ENCODE measurements at regions not wholly inside any gene's neighbourhood (a gene's known extent, or its start where the extent isn't known, plus 50 kb on each side); places are given as distances from the start of the nearest gene placed in this dataset.

DNA sequence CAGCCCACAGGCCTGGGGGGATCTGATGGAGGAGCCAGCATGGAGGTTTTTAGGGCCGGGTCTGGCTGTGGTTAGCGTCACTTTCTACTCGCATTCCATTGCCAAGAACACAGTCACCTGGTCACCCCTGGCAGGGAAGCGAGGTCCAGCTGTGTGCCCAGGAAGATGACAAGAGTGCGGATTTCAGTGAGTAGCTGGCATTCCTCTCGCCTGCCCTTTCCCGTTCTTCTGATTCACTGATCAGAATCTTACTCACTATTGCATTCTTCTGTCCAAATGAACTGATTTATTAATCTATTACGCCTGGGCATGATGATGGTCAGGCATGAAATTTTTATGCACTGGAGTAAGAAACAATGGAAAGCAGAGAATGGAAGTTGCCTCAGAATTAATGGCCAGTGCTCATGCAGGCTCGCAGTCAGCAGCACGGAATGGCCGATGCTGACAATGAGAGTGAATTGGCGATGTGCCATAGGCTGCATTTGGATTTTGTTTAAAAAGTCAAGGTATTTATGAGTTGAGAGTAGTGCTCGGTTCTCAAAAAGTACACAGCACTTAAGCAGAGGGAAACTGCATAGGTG lies 76.4 kb upstream of the MGAT5 start:
- DNase-seq (ENCODE audit: low spot score) = no peak

DNA sequence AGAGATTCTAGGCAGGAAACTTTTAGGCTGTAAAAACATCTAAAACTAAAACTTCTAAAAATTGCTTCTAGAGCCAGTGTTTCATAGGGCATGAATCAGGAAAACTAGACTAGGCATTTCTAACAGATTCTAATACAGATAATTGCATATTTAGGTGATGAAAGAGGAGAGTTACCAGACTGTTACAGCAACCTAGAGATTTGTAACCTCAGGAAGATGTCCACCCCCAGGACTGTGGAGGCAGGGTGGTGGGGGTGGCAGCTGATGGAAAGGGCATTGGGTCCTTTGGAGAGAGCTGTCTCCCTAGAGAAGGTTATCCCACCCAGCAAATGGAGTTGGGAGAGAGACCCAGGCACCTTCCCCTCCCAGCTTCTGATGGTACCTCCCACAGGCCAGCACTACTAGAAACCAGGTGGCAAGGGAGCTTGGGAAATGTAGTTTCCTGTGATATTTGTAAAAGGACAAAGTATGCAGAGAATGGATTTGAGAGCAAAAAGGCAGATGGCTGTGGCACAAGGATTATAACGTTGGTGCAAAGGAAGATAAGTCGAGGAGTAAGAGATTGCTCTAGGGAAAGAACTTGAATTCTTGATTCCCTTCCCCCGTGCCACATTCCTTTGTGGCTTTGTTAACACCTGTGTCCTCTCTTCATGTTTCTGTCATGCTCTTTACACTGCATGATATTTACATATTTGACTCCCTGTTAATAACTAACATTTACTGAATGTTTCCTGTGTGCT lies 75.6 kb upstream of the MGAT5 start:
- DNase-seq (ENCODE audit: low spot score) = no peak

DNA sequence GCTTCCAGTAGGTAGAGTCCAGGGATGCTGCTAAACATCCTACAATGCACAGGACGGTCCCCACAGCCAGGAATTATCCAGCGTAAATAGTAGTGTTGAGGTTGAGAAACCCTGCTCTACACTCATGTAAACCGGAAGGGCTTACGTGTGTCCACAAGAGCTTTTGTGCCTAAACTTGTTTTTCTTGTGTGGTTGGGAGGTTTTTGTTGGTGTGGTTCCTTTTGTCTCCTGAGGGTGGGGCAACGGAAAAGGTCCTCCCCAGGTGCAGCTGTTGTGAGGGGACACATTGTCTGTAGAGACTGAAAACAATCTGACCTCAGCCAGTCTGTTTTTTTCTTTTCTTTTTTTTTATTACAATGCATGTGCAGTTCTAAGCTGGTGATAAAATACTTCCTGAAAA lies 72.7 kb upstream of the MGAT5 start:
- peak; percentile 66 for DNase-seq (ENCODE audit: low spot score)

DNA sequence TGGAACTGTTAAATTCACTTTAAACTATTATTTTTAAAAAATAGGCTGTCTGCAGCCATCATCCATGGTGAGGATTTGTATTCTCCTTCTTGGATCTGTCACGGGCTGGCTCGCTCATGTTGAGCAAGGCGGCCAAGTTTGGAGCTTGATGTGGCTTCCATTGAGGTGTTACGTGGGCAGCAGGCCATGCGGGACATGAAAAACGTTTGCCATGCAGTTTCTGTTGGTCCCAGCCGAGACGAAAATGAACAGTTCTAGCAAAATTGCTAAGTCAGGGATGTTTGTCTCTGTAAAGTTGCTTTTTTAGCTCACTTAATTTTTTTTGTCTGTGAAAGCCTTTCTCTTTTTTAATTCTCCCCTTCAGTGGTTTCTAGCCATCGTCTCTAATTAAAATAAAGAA lies 70.2 kb upstream of the MGAT5 start:
- no peak for DNase-seq (ENCODE audit: low spot score)

DNA sequence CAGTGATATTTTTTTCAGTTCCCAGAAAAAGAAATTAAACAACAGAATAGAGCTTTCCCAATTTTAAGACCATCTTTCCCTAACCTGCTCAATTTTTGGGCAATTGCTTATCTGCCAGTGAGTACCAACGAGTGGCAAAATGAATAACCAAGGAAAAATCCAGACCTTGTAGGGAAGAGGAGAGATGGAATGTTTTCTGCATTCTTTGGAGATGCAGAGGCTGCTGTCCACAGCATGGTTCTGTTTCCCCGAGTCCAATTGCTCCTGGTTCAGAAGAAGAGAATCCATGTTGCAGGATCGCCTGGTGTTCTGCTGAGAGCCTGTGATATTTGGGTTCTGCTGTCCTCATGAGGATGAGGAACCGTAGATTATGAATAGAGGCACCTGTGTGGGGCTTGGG lies 68.2 kb upstream of the MGAT5 start:
- no peak for DNase-seq (ENCODE audit: low spot score)

DNA sequence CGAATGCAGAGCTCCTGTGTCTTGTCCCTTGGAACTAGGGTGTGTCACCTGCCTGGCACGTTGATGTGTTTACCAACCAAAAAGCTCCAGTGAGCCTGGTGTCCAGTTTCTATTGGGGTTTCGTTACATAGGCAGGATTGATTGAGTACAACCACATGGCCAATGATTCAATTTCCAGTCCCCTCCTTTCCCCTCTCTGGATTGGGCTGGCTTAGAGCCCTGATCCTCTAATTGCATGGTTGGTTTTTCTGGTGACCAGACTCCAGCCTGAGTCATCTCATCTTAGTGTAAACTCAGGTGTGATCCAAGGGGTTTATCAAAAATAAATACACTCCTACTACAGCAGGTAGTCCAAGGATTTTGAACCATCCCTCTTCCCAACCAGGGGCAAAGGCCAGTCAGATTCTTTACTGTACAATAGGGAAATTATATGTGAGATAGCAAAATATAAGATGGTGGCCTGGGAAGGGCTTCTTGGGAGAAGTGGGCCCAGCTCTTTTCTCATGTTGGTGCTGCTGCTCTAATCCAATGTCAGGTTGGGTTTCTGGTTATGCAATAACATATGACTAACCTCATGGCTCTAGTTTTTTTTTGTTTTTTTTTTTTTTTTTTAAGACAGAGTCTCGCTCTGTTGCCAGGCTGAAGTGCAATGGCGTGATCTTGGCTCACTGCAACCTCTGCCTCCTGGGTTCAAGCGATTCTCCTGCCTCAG lies 64.7 kb upstream of the MGAT5 start:
- no peak for DNase-seq (ENCODE audit: low spot score)

DNA sequence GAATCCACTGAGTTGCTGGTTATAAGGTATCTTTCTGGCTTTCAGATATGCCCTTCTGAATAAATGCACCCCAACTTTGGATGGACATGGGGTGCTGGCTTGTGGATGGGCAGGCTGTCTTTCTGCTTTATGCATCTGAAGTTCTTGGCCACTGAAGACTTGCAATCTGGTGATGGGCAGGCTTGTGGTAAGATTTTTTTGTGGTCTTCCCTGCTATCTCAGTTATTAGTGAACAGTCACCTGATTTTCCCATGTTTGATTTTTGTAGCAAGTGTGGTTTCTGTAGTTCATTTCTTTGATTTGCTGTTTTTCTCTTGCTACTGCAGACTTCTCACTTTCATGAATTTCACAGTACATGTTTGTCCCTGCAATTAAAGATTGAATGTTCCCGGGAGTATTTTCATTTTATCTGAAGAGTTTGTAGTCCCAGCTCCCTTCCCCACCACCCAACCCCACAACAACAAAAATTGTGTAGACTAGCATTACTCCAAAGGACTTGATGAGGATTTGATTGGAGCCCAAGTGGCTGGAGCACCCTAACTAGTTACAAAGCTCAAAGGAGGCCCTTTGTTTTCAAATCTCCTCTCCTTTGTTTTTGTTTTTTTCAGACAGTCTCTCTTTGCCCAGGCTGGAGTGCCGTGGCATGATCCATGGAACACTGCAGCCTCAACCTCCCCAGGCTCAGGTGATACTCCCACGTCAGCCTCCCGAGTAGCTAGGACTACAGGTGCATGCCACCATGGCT lies 63.6 kb upstream of the MGAT5 start:
- no peak for DNase-seq (ENCODE audit: low spot score)

DNA sequence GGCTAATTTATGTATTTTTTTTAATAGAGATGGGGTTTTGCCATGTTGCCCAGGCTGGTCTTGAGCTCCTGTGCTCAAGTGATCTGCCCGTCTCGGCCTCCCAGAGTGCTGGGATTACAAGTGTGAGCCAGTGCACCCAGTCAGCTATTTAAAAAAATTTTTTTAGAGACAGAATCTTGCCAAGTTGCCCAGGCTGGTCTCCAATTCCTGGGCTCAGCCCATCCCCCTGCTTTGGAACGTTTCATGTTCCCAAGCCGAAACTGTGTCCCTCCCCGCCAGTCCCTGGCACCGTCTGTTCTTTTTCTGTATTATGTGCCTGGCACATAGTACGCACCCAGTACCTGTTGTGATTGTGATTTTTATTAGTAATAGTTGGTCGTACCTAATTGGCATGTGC lies 63.1 kb upstream of the MGAT5 start:
- no peak for DNase-seq (ENCODE audit: low spot score)

DNA sequence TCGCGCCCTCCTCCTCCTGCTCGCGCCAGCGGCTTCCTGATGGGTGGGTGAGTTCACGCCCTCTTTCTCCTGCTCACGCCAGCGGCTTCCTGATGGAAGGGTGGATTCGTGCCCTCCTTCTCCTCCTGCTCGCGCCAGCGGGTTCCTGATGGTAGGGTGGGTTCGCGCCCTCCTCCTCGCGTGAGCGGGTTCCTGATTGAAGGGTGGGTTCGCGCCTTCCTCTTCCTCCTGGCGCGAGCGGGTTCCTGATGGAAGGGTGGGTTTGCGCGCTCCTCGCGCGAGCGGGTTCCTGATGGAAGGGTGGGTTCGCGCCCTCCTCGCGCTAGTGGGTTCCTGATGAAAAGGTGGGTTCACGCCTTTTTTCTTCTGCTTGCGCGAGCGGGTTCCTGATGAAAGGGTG lies 62.0 kb upstream of the MGAT5 start:
- no peak for DNase-seq (ENCODE audit: low spot score)

DNA sequence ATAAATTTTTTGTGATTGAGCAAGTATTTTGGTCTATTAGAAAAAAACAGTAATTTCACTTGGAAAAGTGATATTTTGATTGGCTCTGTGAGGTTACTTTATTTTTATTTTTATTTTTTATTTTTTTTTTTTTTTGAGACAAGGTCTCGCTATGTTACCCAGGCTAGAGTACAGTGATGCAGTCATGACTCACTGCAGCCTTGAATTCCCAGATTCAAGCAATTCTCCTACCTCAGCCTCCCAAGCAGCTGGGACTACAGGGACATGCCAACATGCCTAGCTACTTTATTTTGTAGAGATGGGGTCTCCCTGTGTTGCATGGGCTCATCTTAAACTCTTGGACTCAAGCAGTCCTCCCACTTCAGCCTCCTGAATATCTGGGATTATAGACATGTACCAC lies 60.9 kb upstream of the MGAT5 start:
- no peak for DNase-seq (ENCODE audit: low spot score)

DNA sequence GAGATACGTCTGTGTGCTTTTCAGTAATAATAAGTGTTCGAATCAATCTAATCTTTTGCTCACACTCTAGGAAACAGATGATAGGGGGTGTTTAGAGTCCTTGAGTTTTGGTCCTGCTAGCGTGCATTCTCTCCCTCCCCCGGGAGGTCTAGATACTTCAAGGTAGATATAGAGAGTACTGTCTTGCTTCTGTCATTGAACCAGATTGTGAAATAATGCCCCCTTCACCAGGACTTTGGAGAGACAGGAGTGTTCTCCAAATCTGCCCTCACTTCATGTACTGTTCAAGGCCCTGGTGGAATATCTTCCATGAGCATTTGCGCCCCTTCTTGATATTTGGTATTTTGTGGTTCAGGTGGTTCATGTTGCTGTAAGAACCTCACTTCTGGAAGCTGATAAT lies 59.4 kb upstream of the MGAT5 start:
- DNase-seq (ENCODE audit: low spot score) = no peak

DNA sequence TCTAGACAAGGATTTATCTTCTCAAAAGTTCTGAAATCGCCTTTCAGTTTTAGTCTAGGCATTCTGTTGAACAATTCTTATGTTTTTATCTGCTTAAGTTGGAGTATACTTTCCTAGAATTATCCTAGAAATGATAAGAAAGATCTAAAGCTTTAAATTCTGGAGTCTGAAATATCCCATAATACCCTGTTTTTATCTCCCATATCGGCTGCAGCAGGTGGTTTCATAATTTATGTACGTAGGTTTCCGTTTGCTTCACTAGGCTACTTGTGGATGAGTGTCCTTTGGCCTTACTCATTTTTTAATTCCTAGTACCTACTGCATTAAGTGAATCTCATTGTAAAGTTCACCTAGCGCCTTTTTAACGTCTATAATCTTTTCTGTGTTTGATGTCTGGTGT lies 58.5 kb upstream of the MGAT5 start:
- no peak for DNase-seq (ENCODE audit: low spot score)

DNA sequence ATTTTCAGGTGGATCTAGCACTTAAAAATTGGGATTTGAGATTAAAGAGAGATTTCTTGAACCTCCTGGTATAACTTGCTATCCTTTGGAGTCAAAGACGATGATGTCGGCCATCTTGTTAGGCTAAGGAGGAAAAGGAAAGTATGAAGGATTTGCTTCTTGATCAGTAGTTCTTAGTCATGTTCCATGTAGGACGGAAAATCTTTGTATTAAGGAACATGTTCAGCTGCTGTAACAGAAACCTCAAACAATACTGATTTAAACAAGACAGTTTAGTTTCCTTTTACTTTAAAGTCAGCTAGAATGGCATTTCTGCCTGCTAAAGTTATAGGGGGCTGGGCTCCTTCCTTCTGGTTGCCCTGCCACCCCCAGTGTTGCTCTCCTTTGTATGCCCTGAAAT lies 56.4 kb upstream of the MGAT5 start:
- DNase-seq (ENCODE audit: low spot score) = no peak

DNA sequence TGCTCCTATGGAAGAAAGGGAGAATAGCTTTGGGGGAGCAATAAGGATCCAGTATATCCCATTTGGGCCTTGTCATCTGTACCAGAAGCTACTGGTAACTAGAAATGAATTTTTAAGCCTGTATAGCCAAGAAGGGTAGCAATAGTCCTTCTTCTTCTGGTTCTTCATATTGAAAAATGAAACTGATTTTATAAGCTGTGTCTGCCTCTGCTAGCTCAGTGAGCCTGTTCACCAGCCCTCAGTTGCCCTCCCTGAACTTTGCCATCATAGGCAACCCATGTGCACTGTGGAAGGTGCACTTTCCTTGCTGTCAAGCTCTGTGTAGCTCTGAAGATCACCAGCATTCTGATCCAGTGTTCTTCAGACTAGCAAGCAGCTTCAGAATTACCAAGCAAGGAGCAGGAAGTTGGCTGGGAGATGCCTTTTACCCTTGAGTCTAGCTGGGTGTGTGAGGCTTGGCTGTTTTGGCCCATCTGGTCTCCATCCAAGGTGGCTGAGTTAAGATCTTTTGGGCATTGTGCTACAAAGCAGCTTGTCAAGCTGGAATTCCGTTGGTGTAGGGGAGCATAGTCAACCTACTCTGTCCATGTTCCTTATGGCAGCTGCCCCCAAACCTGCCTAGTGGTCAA lies 55.8 kb upstream of the MGAT5 start:
- no peak for DNase-seq (ENCODE audit: low spot score)

DNA sequence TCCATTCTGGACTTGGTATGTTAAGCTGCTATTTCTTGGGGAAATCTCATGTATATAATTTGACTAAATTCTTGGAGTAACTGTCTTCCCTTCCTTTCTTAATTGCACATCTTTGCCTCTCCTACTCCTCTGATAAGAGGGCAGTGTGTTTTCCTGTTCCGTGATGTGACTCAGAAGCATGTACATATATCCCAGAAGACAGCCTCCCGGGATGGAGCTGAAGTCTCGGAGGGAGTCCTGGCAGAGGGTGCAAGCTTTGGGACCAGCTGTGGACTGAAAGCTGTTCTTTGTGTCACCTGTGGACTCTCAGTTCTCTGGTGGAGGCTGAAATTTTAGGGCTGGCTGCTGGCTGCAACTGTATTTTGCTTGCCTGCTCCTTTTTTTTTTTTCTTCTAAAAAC lies 54.7 kb upstream of the MGAT5 start:
- DNase-seq (ENCODE audit: low spot score) = no peak

DNA sequence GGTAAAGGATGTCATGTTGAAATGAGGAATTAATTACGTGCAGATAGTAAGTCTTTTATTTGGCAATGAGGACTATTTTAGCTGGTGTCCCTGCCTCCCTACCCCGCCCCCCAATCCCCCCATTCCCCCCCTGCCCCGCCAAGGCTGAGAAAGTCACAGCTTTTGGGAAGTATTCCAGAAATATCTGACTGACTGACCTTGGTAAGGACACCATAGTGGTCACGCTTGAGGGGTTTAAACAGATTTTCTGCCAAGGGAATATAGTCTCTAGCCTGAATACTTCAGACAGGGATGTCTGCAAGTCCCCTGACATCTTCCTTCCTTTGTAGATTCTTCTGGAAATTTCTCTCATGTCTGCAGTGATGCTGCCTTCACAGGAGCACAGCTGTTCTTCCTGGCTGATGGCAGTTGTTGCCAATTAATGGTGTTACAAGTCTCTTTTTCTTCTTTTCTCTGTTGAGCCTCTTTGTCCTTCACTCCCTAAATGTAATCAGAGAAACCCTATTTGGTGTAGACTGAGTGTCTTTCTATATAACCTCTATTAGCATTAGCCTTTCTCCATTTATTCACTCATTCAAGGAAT lies 53.7 kb upstream of the MGAT5 start:
- DNase-seq (ENCODE audit: low spot score) = no peak

DNA sequence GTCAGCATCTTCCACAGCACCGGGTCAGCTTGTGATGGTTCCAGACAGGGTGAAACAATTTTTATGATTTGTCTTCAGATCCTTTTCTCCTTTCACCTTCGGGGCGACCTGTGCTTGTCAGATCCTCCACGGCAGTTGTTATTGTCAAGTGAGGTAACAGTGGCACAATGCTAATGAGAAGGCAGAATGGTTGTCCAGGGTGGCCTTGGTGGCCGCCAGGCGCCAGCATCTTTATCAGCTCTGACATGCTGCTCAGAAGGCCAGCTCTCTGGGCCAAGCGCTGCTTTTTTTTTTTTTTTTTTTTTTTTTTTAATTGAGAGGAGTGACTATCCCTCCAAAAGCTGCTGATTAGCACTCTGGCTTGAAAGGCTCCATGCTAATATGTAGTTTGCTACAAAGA lies 52.3 kb upstream of the MGAT5 start:
- no peak for DNase-seq (ENCODE audit: low spot score)

DNA sequence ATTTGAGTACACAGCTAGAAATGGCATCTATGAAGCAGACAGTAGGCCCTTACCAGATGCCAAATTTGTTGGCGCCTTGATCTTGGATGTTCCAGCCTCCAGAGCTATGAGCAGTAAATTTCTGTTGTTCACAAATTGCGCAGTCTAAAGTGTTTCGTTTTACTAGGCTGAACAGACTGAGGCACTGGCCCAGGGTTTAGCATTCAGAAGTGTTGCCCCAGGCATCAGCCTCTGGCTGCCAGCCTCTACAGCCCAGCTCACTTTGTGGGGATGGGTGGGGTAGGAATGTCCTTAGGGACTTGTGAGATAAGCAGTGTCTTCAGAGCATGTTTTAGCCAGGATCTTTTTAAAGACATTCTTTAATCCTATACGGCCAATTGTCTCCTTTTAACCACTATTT lies 51.5 kb upstream of the MGAT5 start:
- DNase-seq (ENCODE audit: low spot score) = no peak

DNA sequence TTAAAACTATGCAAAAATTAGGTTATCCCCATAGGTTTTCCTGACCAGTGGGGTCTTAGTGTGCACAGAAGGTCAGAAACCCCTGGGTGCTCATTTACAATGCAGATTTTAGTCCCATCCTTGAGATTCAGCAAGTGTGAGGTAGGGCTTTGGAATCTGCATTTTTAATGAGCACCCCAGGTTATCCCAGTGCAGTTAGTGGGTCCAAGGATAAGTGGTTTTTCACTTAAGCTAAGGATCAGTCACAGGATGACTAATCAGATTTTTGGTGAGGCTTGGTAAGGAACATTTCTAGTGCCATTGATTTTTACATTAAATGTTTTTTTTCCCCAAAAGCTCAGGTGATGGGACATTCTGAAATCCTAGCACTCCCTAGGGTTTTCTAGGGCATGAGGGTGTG lies 50.7 kb upstream of the MGAT5 start:
- no peak for DNase-seq (ENCODE audit: low spot score)
